Left ventricle myocardium inferior (tissue), 1 donor: ENCODE measurements at regions not wholly inside any gene's neighbourhood (a gene's known extent, or its start where the extent isn't known, plus 50 kb on each side); places are given as distances from the start of the nearest gene placed in this dataset.

Experiments
- DNase-seq: peaks from one replicate; pipeline ENCODE4 v3.0.0-alpha.2; 2020
- H3K27ac ChIP-seq: fragments of 200-600 bp; replicated peaks from 2 replicates; pipeline ENCODE4 v1.8.0; 2021
- H3K27me3 ChIP-seq: fragments of 200-600 bp; 2 replicates; pipeline ENCODE4 v1.8.0; 2021; ENCODE audit warnings: low read depth
- H3K36me3 ChIP-seq: fragments of 200-600 bp; 2 replicates; pipeline ENCODE4 v1.8.0; 2021
- H3K4me1 ChIP-seq: fragments of 200-600 bp; 2 replicates; pipeline ENCODE4 v1.8.0; 2021
- H3K4me3 ChIP-seq: fragments of 200-600 bp; 2 replicates; pipeline ENCODE4 v1.8.0; 2021; ENCODE audit warnings: mild to moderate bottlenecking, moderate library complexity
- H3K9me3 ChIP-seq: fragments of 200-600 bp; replicated peaks from 2 replicates; pipeline ENCODE4 v1.8.0; 2021
- intact Hi-C: fragments of 100-400 bp; cut with micrococcal nuclease; formaldehyde crosslinking; loops from one replicate; pipeline ENCODE4 v1.11.0; 2022
- TF ChIP-seq, protein P1 (sequence below): fragments of 200-600 bp; IDR thresholded peaks from 2 replicates; pipeline ENCODE4 v1.8.0; 2021; ENCODE audit warnings: antibody characterized with exemption, mild to moderate bottlenecking, borderline replicate concordance
- donor health status: DM: no; HTN: yes; CAD: no; lungs with severe emphysema.

DNA sequence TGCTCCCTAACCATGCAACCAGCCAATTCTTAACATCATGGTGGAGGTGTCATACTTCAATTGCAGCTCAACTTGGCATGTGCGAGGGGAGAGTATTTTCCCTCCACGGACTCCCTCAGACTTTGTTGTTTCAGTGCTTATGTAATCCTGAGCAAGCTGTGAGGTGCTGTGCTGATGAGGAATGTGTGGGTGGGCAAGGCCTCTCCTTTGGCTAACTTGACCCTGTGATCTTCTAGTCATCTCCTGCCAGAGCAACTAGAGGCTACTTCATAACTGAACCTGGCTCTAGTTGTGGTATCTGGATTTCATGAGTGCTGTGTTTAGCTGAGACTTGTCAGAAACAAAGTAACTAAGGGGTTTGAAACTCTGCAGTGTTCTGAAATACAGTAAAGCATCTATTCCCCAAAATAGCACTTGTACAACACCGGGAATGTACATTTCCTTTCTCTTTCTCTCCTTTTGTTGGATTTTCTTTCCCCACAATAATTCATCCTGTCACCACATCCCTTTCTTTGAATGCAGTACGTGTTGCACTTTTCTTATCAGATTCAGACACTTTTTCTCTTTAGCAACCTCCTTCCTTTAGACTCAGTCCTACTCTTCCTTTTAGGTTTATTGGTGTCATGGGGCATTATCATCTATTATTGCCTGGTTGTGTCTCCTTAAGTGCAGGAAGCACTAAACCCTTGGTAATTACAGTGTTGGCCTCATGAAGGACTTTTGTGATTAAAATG is 415.2 kb upstream of the NR3C2 start:
- Histone ChIP-seq H3K36me3 (no peaks in the 10 kb centered on the region), H3K27ac (no peak overlapping the region), H3K27me3 (no peaks in the 10 kb centered on the region), H3K4me1 (no peaks in the 10 kb centered on the region), H3K9me3 (peaks cover 7% of the 10 kb centered on the region), H3K4me3 (no peak overlapping the region)
- intact Hi-C loops: no loop called here
- TF ChIP-seq, protein P1, sequence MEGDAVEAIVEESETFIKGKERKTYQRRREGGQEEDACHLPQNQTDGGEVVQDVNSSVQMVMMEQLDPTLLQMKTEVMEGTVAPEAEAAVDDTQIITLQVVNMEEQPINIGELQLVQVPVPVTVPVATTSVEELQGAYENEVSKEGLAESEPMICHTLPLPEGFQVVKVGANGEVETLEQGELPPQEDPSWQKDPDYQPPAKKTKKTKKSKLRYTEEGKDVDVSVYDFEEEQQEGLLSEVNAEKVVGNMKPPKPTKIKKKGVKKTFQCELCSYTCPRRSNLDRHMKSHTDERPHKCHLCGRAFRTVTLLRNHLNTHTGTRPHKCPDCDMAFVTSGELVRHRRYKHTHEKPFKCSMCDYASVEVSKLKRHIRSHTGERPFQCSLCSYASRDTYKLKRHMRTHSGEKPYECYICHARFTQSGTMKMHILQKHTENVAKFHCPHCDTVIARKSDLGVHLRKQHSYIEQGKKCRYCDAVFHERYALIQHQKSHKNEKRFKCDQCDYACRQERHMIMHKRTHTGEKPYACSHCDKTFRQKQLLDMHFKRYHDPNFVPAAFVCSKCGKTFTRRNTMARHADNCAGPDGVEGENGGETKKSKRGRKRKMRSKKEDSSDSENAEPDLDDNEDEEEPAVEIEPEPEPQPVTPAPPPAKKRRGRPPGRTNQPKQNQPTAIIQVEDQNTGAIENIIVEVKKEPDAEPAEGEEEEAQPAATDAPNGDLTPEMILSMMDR: no peak
- DNase-seq: no peak

DNA sequence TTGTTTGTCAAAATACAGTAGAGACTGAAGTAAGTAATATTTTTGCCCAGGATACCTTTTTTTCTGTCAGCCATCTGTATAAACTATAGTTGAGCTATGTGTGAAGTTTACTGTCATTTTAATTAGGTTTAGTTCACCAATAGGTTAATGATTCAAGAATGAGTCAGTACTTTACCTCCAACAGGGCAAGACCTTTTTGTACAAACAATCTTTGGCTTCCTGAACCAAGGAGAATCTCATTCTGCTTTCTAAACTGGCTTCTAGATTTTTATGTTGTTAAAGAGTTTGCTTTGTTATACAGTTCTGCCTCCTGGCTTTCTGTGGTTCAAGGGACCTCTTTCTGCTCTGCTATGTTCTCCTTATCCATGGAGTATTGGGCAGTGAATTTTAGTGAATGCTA is 412.0 kb upstream of the NR3C2 start:
- no peak overlapping the region for H3K27ac ChIP-seq
- no peak overlapping the region for H3K4me3 ChIP-seq
- intact Hi-C loops: no loop called here
- H3K9me3 ChIP-seq: peaks cover 7% of the 10 kb centered on the region
- no peaks in the 10 kb centered on the region for H3K36me3 ChIP-seq
- TF ChIP-seq, protein P1: no peak
- peaks cover 6% of the 10 kb centered on the region for H3K4me1 ChIP-seq
- DNase-seq: no peak
- no peaks in the 10 kb centered on the region for H3K27me3 ChIP-seq

DNA sequence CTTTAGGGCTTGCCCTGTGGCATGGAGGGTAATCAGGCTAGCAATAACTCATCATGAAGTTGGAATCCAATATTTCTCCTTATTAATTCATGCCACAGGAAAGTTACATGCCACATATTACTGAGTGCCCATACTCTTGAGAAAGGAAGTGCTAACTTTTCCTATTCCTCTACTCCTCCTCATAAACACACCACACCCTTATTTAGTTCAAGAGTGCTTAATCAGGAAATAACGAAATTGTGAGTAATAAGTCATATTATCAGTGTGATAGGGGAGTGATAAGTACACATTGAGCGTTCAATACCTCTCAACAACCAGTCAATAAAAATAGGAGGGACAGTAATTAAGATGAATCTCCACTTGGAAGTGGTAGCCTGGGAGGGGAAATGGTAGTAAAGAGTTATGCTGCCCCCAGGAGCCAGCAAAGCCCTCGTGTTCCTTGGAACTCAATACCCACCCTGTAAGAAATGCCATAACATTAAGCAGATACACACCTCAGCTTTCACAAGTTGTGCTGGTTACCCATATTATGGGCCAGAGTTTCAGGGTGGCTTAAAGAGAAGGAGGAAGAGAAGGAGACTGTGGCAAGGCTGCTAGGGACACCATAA is 410.0 kb upstream of the NR3C2 start:
- Histone ChIP-seq H3K4me1 (peaks cover 6% of the 10 kb centered on the region), H3K9me3 (peaks cover 7% of the 10 kb centered on the region), H3K36me3 (no peaks in the 10 kb centered on the region), H3K27me3 (no peaks in the 10 kb centered on the region), H3K4me3 (no peak overlapping the region), H3K27ac (no peak overlapping the region)
- no peak for DNase-seq
- intact Hi-C loops: no loop called here
- TF ChIP-seq, protein P1: peak; percentile 36

DNA sequence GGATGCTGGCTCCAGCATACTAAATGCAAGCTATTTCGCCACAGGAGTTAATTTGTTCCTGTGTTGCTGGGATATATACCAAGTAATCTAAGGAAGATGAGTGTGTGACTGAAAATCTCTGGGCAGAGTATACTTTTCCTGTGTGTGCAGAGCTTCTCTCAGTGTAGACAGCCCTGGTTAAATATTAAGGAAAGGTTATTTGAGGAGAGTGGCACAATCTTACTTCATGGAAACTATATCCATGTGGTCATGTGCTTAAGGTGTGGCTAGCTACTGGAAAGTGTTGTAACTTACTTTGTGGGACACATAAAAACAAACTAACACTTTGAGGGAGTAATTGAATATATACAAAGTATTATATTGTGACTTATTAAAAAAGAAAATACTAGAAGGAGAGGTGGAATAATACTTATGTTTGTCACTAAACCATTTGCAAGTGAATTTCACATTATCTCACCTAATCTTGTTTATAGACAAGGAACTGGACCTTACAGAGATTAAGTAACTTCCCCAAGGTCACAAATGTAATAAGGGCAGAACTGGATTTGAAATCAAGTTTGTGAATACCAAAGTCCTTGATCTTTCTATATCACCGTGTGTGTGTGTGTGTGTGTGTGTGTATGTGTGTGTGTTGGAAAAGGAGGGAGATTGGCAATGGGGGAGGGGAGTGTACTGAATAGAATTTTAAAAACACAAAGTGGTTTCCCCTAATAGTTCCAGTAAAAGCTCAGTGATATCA is 408.2 kb upstream of the NR3C2 start:
- H3K9me3 ChIP-seq: peaks cover 7% of the 10 kb centered on the region
- intact Hi-C loops: no loop called here
- DNase-seq: no peak
- H3K36me3 ChIP-seq: no peaks in the 10 kb centered on the region
- TF ChIP-seq, protein P1: no peak
- H3K4me3 ChIP-seq: no peak overlapping the region
- H3K4me1 ChIP-seq: peaks cover 16% of the 10 kb centered on the region
- no peak overlapping the region for H3K27ac ChIP-seq
- no peaks in the 10 kb centered on the region for H3K27me3 ChIP-seq

DNA sequence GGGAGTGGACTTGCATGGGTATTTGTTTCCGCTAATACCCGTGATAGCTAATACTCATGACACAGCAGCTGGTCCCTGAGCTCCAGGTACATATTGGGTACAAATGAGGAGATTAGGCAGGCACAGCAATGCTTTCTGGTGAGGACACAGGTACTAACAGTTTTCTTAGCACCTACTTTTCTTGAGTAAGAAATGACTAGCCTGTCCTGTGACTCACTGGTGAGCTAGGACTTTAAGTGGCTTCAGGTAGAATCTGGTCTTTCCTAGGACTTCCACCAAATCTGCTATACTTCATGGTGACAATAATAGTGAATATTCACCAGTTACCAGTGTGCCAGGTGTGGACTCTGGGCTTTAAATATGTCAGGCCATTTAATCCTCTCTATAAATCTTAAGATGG is 407.4 kb upstream of the NR3C2 start:
- no peak overlapping the region for H3K4me3 ChIP-seq
- H3K4me1 ChIP-seq: peaks cover 17% of the 10 kb centered on the region
- intact Hi-C loops: no loop called here
- H3K36me3 ChIP-seq: no peaks in the 10 kb centered on the region
- H3K9me3 ChIP-seq: peaks cover 7% of the 10 kb centered on the region
- no peaks in the 10 kb centered on the region for H3K27me3 ChIP-seq
- TF ChIP-seq, protein P1: no peak
- DNase-seq: no peak
- no peak overlapping the region for H3K27ac ChIP-seq
